GM19099 (cell line): ENCODE measurements at regions not wholly inside any gene's neighbourhood (a gene's known extent, or its start where the extent isn't known, plus 50 kb on each side); places are given as distances from the start of the nearest gene placed in this dataset.

Experiments
- POLR2A ChIP-seq: IDR thresholded peaks from 3 replicates; pipeline ENCODE4 v1.6.1; 2011; ENCODE audit warnings: low read depth; ENCODE audit not compliant: insufficient read length; ENCODE audit errors: extremely low read depth

DNA sequence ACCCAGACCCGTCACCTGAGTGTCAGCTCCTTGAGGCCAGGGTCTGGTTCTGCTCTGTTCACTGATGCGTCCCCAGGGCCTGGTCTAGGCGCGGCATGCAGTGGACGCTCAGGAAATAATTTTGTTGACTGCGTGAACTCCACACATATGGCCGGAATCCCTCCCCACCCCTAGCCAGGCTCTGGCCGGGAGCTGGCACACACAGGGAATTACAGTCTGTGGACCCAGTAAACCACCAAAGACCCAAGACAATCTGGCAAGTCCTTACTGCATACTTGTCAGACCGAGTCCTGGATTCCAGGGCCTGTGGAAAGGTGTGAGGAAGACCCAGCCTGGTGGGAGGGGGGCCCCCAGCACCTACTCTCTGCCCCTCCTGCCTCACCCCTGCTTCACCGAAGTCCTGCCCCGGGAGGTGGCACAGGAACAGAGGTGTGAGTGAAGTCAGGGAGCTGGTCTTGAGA, 113.0 kb upstream of the IER5L start:
- TF ChIP-seq POLR2A, result no peak

DNA sequence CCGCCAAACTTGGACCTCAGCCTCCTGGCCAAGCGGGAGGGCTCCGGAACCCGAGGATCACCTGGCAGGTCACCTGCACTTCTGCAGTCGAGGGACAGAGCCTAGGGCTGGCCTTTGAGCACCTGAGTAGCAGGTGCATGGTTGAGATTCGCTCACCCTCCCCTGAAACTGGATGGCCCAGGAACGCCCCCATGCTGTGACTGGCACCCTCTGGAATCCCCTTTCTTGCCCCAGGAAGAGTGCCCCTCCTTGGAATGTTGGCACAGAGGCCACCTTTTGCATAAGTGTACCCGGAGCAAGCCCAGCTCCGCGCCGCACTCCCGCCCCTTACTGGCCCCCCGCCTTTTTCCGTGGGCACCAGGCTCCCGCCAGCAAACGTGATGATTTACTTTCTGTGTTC, 112.5 kb upstream of the IER5L start:
- TF ChIP-seq POLR2A, result no peak

DNA sequence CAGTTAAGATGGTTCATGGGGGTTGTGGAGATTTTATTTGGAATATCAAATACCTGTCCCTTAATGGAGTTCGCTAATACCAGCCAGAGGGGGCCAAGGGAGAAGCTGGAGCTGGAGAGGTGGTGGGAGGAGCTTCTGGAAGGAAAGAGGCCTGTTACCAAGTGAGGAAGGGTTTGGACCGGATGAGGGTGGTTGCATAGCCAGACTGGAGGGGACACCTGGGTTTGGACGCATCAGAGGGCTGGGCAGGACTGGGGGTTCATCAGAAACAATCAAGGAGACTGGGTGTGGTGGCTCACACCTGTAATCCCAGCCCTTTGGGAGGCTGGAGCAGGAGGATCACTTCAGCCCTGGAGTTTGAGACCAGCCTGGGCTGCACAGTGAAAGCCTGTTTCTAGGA, 111.8 kb upstream of the IER5L start:
- no peak for TF ChIP-seq POLR2A

DNA sequence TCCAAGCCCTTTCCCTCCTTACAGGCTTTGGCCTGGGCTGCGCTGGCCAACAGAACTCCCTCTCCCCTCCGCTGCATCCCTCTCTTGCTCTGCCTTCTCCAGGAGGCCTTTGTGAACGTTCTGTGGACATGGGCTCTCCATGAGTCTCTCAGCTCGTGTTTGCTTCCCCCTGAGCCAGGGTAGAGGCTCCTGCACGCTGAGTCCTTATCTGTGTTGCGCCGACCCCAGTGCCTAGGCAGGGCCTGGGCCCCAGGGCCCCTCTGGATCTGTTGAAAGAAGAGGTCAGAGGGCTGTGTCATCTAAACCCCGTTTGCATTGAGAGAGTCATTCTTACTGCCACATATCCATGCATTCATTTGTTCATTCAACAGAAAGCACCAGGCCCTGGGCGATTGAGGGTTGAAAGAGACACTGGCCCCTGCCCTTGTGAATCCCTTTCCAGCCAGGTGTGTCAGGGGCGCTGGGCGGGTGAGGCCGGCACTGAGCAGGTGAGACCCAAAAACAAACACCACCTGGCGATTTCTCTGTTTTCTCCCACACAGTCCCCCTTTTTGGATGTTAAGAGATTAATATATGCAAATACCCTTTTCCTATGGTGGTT, 111.2 kb upstream of the IER5L start:
- no peak for TF ChIP-seq POLR2A

DNA sequence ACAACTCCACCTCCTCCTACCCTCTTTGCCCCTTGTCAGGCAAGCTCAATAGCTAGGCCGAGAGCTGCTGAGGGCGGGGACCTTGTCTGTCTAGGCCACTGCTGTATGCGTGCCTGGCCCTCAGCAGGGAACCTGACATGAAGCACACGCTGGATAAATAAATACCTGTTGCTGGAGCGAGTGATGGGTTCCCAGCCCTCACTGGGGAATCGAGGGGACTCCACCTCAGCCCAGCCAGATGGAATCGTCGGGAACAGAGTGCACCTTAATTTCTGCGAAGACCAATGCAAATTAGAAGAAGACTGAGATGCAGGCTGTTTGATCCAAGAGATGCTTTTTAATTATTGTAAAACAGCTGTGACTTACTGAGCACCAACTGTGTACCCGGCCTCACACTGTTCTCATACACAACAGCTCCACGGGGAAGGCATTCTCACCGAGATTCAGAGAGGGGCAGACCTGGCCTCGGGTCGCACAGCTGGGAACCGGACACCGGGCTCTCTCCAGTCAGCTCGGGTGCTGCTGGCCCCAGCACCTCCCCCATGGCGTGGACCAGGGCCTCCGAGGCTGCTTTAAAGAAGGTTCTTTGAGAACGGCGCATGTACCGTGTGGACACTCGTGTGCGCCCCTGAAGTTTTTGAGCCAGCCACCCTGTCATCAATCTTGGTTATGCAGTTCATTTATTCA, 109.7 kb upstream of the IER5L start:
- TF ChIP-seq POLR2A, result no peak

DNA sequence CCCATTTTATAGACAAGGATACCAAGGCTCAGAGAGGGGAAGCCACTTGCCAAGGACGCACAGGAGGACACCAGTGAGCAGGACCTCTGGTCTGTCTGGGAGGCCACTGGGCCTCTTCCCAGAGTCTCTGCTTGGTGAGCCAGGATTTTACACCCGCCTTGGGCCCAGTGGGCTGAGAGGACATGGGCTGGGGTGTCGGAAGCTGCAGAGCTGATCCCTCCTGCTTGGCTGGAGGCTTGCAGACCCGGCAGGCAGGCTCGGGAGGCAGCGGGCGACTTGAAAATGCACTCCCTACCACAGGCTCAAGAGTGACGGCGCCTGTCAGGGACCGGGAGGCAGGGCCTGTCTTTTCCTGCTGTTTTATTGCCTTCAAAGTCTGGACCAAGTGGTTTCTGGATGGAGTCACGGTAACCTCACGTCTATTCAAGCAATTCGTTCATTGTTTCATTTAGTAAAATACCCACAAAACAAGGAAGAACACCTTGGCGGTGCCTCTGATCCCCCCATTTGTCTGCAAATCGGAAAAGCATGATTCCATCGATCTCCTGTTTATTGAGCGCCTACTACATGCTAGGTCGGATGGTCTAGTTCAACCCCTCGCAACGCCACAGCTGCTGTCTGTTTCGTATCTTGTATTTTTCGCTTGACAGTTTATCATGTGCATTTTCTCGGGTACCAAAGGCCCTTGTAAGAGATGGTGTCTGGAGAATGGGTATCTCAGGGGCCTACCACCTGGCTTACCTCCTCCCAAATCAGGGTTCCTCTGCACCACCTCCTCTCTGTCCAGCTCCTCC, 108.1 kb upstream of the IER5L start:
- TF ChIP-seq POLR2A, result no peak

DNA sequence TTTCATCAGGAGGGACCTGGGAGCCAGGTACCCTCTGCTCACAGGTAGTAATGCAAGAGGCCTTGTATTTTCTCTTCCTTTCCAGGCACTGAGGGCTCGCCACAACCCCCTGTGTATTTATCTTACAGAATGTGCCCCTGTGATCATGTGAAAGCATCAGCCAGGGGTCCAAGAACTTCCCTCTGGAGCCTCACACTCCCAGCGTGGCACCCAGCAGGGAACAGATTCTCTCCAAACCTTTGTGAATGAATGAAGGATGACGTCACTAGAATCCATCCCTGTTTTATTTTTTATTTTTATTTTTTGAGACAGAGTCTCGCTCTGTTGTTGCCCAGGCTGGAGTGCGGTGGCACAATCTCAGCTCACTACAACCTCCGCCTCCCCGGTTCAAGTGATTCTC, 107.3 kb upstream of the IER5L start:
- TF ChIP-seq POLR2A, result no peak

DNA sequence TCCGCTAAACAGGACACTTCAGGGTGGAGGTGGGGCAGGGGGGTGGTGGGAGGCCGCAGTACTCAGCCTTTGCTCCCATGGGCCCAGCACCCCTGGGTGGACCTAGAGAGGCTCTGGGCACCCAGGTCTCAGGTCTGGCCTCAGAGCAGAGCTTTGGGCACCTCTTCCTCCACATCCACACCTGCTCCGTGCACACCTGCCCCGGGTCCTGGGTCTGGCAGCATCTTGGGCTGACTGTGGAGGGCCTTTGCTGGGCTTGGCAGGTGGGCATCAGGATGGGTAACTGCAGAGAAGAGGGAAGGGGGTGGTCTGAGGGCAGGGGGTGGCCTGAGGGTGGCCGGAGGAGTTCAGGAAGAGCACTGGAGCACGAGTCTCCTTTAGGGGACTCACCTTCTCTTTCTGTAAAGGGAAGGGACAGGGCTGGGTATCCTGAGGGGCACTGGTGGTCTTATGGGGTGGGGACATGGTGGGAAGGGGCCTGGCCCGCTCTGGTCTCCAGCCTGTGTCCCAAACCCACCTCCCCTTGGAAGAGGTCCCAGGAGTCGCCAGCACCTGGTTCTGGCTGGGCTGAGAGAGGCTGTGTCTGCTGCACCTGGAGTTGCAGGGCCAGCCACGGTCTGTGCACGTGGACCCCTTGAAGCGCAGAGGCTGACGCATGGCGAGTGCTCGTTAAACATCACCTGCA, 106.7 kb upstream of the IER5L start:
- no peak for TF ChIP-seq POLR2A

DNA sequence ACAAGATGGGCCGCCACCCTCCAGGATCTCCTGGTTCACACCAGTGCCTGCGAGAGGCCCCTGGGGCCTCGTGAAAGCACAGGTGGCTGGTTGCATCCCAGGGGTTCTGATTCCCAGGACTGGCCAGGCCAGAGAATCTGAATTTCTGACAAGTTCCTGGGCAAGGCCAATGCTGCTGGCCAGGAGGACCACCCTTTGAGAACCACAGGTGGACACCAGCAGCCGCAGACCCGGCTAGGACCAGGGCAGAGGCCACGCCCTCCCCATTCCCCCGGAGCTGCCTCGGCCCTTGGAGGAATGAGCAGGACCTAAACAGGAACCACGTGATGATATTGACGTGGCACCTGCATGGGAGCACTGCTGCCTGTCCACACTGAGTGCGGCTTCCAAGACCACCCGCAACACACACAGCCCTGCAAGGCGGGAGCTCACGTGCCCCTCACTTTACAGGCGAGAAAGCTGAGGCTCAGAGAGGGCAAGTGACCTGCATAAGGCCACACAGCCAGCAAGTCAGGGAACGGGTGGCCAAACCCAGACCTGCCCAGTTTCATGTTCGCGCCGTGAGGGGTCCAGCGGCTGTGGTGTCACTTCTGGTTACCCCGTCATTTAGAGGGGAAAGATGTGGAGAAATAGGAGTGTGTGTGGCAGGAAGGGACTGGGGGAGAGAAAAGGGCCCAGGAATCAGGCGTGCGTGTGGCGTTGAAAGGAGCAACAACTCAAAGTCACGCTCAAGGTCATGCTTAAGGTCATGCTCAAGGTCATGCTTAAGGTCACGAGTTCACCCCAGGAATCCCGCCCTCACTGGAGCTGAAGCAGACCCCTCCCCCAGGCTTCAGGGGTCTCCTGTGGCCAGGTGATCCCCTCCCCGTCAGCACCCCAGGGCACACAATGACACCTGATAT, 105.9 kb upstream of the IER5L start:
- TF ChIP-seq POLR2A, result no peak

DNA sequence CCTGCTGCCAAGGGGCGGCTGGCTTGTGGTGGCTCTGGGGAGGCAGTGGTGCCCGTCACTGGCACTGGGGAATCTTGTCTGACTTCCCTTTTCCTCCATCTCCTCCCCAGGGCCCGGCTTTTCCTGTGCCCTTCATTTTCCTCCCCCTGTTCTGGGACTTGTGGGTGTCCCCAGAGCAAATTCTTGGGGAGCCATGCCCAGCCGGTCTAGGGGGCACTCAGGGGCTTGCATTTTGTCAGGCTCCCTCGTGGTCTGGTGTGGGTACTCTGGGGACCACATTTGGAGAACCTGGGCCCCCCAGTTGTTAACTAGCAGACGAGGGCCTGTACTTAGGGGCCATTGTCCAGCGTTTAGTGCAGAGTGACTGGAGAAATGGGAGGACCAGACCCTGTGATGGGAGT, 105.2 kb upstream of the IER5L start:
- TF ChIP-seq POLR2A, result no peak

DNA sequence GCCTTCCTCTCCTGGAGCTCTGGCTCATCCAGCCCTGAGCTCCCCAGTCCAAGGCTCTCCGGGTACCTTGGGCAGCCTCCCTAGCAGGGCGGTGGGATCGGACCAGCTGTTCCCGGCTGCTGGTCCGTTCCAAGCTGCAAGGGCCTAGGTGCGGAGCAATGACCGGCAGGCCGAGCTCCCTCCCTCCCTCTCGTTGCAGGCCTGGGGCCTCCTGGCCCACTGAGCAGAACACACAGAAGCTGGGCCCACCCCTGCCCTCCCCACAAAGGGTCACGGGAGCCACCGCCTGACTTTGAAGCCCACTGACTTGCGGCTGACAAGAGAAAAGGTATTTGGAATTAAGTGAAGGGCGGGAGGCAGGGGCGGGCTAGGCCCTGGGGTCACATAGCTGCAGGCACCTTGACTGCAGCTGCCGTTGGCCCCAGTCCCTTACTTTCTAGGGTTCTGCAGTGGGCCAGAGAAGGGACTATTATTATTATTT, 104.7 kb upstream of the IER5L start:
- TF ChIP-seq POLR2A, result no peak

DNA sequence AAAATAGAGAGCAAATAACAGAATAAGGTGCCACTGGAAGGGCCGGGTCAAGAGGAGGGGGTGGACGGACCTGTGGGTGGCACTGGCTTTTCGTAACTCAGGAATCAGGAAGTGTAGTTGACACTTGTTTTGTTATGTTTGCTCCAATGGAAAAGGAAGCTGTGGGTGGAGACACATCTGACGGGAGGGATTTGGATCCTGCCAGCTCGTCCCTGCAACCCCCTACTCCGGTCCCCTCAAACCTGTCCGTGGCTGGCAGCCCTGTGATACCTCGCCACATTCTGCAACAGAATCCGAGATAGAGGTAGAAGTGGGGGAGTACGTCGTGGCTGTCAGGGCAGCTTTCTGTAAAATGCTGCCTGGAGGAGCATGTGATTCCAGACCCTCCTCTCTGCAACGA, 104.2 kb upstream of the IER5L start:
- TF ChIP-seq POLR2A, result no peak

DNA sequence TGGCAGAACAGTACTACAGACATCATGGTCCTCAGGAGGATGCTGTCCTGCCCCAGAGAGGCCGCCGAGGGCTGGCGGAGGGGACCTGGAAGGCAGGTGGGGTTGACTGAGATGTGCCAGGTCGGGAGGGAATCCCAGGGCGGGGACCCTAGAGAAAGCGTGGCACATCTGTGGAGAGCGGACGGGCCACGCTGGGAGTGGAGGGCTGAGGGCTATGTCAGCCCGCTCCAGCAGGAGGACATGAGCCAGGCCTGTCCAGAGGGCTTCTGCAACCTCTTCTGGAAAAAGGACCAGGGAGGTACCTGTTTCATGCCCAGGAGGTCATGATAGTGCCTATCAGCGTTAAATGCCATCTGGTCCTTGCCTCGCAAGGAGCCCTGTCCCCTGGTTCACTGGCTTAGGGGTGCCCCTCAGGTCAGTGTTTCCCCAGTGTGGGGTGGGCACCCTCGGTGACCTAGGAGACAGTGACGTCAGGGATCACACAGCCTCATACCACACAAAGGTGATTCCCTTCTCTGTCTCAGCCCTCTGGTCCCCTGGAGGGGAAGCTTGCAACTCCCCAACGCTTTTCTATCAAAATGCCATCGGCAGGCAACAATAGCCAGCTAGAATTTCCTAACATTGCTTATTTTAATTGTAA, 103.6 kb upstream of the IER5L start:
- TF ChIP-seq POLR2A, result no peak
